Body of pancreas (tissue), 4 donors: ENCODE measurements at regions not wholly inside any gene's neighbourhood (a gene's known extent, or its start where the extent isn't known, plus 50 kb on each side); places are given as distances from the start of the nearest gene placed in this dataset.

Source experiments
- ATAC-seq: fragments of 150-250 bp; one replicate; pipeline ENCODE4 v1.9.1; 2016
- DNase-seq, 4 donors: peaks; one replicate each; pipeline ENCODE4 v3.0.0-alpha.2; 2019
- H3K27ac ChIP-seq, 4 donors: fragments of 200-600 bp; sonication (generic); 1 replicate in 3 of 4; 2 replicates in 1 of 4; pipeline versions ENCODE4 v1.5.1 to v1.6.1; 2016 to 2019; ENCODE audit warnings: mild to moderate bottlenecking in 1 of 4, mixed read lengths in 1 of 4, moderate library complexity in 1 of 4
- H3K27me3 ChIP-seq, 2 donors: fragments of 200-600 bp; sonication (generic); one replicate each; pipeline ENCODE4 v1.6.0; 2016; ENCODE audit warnings: mild to moderate bottlenecking in 1 of 2
- H3K36me3 ChIP-seq, 2 donors: fragments of 200-600 bp; sonication (generic); replicated peaks in 1 of 2; 2 replicates each; pipeline ENCODE4 v1.5.1; 2016; ENCODE audit warnings: low read depth in 2 of 2; ENCODE audit not compliant: insufficient read depth in 1 of 2
- H3K4me1 ChIP-seq: fragments of 200-600 bp; sonication (generic); one replicate; pipeline ENCODE4 v1.6.0; 2016
- H3K4me3 ChIP-seq, 2 donors: fragments of 200-600 bp; sonication (generic); 1 replicate in 1 of 2; 2 replicates in 1 of 2; pipeline ENCODE4 v1.5.1; 2016 to 2019
- H3K9me3 ChIP-seq, 3 donors: fragments of 200-600 bp; sonication (generic); 1 replicate in 2 of 3; 2 replicates in 1 of 3; pipeline ENCODE4 v1.5.1; 2016
- POLR2A ChIP-seq, 3 donors: fragments of 450-650 bp; IDR thresholded peaks; one replicate each; pipeline ENCODE4 v1.6.1; 2016; ENCODE audit warnings: antibody characterized with exemption in 3 of 3, mild to moderate bottlenecking in 2 of 3
- WGBS, 2 donors: methylation state at CpG; one replicate each; pipeline ENCODE4 v1.1.5; 2017; 5-methylcytosine and 5-hydroxymethylcytosine counted together
- intact Hi-C: fragments of 100-400 bp; cut with DNase I; formaldehyde crosslinking; loops from one replicate; pipeline ENCODE4 v1.15.1; 2023
- TF ChIP-seq, protein P1 (sequence below), 7 experiments: fragments of 450-650 bp in 4 of 7; fragments of 200-600 bp in 3 of 7; sonication (generic) in 3 of 7; IDR thresholded peaks; one replicate each; pipeline ENCODE4 v1.5.1; 2016 to 2019; ENCODE audit warnings: antibody characterized with exemption in 7 of 7

DNA sequence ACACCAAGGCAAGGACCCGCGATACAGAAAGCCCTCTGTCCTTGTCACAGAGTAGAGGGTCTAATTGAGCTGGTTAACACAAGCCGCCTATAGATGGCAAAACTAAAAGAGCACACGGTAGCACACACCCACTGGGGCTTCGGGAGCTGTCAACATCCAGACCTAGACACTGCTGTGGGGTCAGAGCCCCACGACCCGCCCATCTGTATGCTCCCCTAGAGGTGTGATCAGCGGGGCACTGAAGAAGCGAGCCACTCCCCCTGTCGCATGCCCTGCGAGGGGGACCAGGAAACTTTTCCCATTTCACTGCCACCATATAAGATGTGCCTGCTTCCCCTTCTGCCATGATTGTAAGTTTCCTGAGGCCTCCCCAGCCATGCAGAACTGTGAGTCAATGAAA lies 1255.8 kb upstream of the CDH8 start:
- WGBS, 2 donors: 78 to 86% methylated on average over 7 to 11 of the region's 11 CpGs
- H3K4me3 ChIP-seq: no peak overlapping the region
- H3K9me3 ChIP-seq: no peaks in the 10 kb centered on the region
- DNase-seq (no peak), ATAC-seq (no peak)
- H3K27ac ChIP-seq: no peak overlapping the region
- H3K36me3 ChIP-seq: no peaks in the 10 kb centered on the region
- intact Hi-C loops: no loop called here
- TF ChIP-seq POLR2A (IDR thresholded peaks at IDR 0.05): no peak
- TF ChIP-seq, protein P1, sequence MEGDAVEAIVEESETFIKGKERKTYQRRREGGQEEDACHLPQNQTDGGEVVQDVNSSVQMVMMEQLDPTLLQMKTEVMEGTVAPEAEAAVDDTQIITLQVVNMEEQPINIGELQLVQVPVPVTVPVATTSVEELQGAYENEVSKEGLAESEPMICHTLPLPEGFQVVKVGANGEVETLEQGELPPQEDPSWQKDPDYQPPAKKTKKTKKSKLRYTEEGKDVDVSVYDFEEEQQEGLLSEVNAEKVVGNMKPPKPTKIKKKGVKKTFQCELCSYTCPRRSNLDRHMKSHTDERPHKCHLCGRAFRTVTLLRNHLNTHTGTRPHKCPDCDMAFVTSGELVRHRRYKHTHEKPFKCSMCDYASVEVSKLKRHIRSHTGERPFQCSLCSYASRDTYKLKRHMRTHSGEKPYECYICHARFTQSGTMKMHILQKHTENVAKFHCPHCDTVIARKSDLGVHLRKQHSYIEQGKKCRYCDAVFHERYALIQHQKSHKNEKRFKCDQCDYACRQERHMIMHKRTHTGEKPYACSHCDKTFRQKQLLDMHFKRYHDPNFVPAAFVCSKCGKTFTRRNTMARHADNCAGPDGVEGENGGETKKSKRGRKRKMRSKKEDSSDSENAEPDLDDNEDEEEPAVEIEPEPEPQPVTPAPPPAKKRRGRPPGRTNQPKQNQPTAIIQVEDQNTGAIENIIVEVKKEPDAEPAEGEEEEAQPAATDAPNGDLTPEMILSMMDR (IDR thresholded peaks at IDR 0.05): no peak
- no peaks in the 10 kb centered on the region for H3K27me3 ChIP-seq
- no peaks in the 10 kb centered on the region for H3K4me1 ChIP-seq

DNA sequence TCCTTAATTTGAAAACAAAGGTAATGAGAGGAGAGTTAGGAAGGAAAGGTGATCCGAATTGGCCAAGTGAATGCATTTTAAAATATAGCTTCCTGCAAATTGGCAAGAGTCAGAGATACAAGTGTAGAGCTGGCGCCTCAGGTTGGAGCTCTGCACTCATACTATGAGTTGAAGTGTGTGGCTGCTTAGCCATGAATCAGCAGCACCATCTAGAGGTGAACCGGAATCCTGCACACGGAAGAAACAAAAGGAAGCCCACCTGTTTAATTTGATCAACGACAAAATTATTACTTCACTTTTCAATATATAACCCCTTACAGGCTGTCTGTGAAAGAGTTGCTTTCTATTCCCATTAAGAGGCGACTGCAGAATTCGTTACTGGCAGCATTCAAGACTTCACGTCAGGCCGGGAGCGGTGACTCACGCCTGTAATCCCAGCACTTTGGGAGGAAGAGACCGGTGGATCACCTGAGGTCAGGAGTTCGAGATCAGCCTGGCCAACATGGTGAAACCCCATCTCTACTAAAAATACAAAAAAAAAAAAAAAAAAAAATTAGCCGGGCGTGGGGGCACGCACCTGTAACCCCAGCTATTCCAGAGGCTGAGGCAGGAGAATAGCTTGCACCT lies 1253.7 kb upstream of the CDH8 start:
- no peak for TF ChIP-seq POLR2A (IDR thresholded peaks at IDR 0.05)
- TF ChIP-seq, protein P1 (IDR thresholded peaks at IDR 0.05): peak; percentile 68 to 87 (median 78)
- H3K36me3 ChIP-seq: no peaks in the 10 kb centered on the region
- no peak overlapping the region for H3K4me3 ChIP-seq
- peak; percentile 70 for ATAC-seq
- H3K27ac ChIP-seq: no peak overlapping the region
- H3K9me3 ChIP-seq: no peaks in the 10 kb centered on the region
- H3K27me3 ChIP-seq: no peaks in the 10 kb centered on the region
- 32 to 40% methylated on average over 16 of the region's 16 CpGs for WGBS, 2 donors
- intact Hi-C loops: no loop called here
- DNase-seq: peak; percentile 49 to 68 (median 52)
- H3K4me1 ChIP-seq: no peaks in the 10 kb centered on the region

DNA sequence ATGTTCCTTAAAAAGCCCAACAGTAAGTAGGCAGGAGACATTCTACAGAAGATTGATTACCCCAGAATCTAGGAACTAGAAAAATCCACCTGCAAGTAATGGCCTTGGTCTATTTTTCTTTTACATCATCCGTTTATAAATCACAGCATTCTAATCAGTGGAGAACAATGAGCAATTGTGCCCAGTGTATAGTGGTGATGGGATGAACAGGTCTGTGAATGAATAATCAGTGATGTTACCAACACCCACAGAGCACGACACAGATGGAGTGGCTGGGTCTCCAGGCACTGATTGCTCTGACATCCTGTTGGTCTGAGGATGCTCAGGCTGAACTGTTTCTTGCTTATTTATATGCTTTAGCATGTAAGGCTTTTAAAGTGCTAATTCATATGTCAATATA lies 1251.2 kb upstream of the CDH8 start:
- no peak overlapping the region for H3K4me3 ChIP-seq
- H3K36me3 ChIP-seq: no peaks in the 10 kb centered on the region
- no peak for DNase-seq
- no peaks in the 10 kb centered on the region for H3K27me3 ChIP-seq
- no peak for ATAC-seq
- TF ChIP-seq, protein P1 (IDR thresholded peaks at IDR 0.05): no peak
- TF ChIP-seq POLR2A (IDR thresholded peaks at IDR 0.05): no peak
- intact Hi-C loops: no loop called here
- no peaks in the 10 kb centered on the region for H3K9me3 ChIP-seq
- H3K4me1 ChIP-seq: no peaks in the 10 kb centered on the region
- whole genome bisulfite sequencing, 2 donors: 24 to 28% methylated on average over 2 of the region's 2 CpGs
- no peak overlapping the region for H3K27ac ChIP-seq

DNA sequence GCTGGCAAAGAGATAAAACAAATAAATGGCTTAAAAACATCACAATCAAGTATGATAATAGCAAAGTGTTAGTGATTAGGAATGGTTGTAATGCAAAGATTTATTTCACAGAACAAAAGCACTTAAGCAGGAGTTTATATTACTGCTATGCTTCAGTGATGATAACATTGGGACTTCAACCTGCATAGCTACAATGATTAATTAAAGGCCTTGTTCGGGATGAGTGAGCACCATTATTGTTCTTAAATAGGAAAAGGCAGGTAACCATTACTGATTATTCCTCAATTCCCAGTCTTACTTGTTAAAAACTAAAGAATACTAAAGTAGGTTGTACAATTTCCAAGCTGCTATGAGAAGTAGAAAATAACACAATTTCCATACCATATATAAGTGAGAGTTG lies 1247.5 kb upstream of the CDH8 start:
- no peak for ATAC-seq
- no peak for DNase-seq
- H3K9me3 ChIP-seq: no peaks in the 10 kb centered on the region
- no peaks in the 10 kb centered on the region for H3K27me3 ChIP-seq
- intact Hi-C loops: no loop called here
- no peaks in the 10 kb centered on the region for H3K36me3 ChIP-seq
- no peak overlapping the region for H3K4me3 ChIP-seq
- no peak for TF ChIP-seq POLR2A (IDR thresholded peaks at IDR 0.05)
- TF ChIP-seq, protein P1 (IDR thresholded peaks at IDR 0.05): no peak
- H3K27ac ChIP-seq: no peak overlapping the region
- H3K4me1 ChIP-seq: no peaks in the 10 kb centered on the region
- 53 to 66% methylated on average over 1 of the region's 1 CpG for WGBS, 2 donors

DNA sequence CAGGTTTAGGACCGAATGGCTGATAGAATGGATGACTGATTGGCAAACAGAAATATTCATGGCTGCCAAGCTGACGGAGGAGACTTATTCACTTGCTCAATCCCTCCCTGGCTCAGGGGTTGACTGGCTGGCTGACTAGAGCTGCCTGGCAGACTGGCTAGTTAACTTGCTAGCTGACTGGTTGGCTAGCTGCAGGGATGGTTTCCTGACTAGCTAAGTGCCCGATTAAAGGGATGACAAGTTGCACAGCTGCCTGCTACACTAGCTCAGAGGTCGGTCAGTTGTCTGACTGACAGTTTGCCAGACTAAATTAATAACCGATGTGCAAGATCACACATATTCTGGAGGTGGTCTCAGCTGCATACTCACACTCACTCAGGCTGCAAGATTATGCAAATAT lies 1208.4 kb upstream of the CDH8 start:
- no peak for TF ChIP-seq POLR2A (IDR thresholded peaks at IDR 0.05)
- TF ChIP-seq, protein P1 (IDR thresholded peaks at IDR 0.05): no peak
- intact Hi-C loops: no loop called here
- ATAC-seq (no peak), DNase-seq (no peak)
- no peaks in the 10 kb centered on the region for H3K9me3 ChIP-seq
- H3K27me3 ChIP-seq: no peaks in the 10 kb centered on the region
- 56 to 61% methylated on average over 5 of the region's 5 CpGs for WGBS, 2 donors
- no peaks in the 10 kb centered on the region for H3K4me1 ChIP-seq
- H3K36me3 ChIP-seq: no peaks in the 10 kb centered on the region
- H3K4me3 ChIP-seq: no peak overlapping the region
- no peak overlapping the region for H3K27ac ChIP-seq
